Hippocampal formation (tissue), 2 donors: ENCODE measurements at regions not wholly inside any gene's neighbourhood (a gene's known extent, or its start where the extent isn't known, plus 50 kb on each side); places are given as distances from the start of the nearest gene placed in this dataset.

Experiments
- DNase-seq, 2 donors: peaks; one replicate each; lab custom pipeline; 2025; lab: John Stamatoyannopoulos, UW

- DNase-seq: no peak
Measured at GRCh38 chr20:11128721-11129120, 454.9 kb upstream of the JAG1 start.

GRCh38 chr20:11130554-11131166 is 456.9 kb upstream of the JAG1 start:
- no peak for DNase-seq

- DNase-seq: no peak
Measured at GRCh38 chr20:11132819-11133415, 459.1 kb upstream of the JAG1 start.

- no peak for DNase-seq
Measured at GRCh38 chr20:11136691-11137090, 462.9 kb upstream of the JAG1 start.

GRCh38 chr20:11137688-11138087 is 463.9 kb upstream of the JAG1 start:
- DNase-seq: no peak

GRCh38 chr20:11140359-11140758 is 466.6 kb upstream of the JAG1 start:
- no peak for DNase-seq

- no peak for DNase-seq
Measured at GRCh38 chr20:11143481-11143880, 469.7 kb upstream of the JAG1 start.

GRCh38 chr20:11144114-11144950 is 470.5 kb upstream of the JAG1 start:
- DNase-seq: no peak

GRCh38 chr20:11145616-11146015 is 471.8 kb upstream of the JAG1 start:
- DNase-seq: no peak

- DNase-seq: no peak
Measured at GRCh38 chr20:11153819-11154218, 480.0 kb upstream of the JAG1 start.

- DNase-seq: no peak
Measured at GRCh38 chr20:11155156-11155756, 481.5 kb upstream of the JAG1 start.

GRCh38 chr20:11156922-11157321 is 483.1 kb upstream of the JAG1 start:
- no peak for DNase-seq

- DNase-seq: no peak
Measured at GRCh38 chr20:11158146-11158545, 484.3 kb upstream of the JAG1 start.

- DNase-seq: no peak
Measured at GRCh38 chr20:11158589-11158988, 484.8 kb upstream of the JAG1 start.

- peak; percentile 10 to 16 for DNase-seq
Measured at GRCh38 chr20:11159728-11160127, 485.9 kb upstream of the JAG1 start.

GRCh38 chr20:11162026-11162775 is 488.4 kb upstream of the JAG1 start:
- peak in 1 of 2 donors; percentile 4 for DNase-seq

GRCh38 chr20:11165789-11166188 is 492.0 kb upstream of the JAG1 start:
- no peak for DNase-seq

GRCh38 chr20:11166712-11167111 is 492.9 kb upstream of the JAG1 start:
- no peak for DNase-seq

- no peak for DNase-seq
Measured at GRCh38 chr20:11168026-11168425, 494.2 kb upstream of the JAG1 start.

GRCh38 chr20:11170025-11170424 is 496.2 kb upstream of the JAG1 start:
- DNase-seq: no peak

- no peak for DNase-seq
Measured at GRCh38 chr20:11170565-11170964, 496.8 kb upstream of the JAG1 start.

GRCh38 chr20:11172881-11173280 is 499.1 kb upstream of the JAG1 start:
- DNase-seq: no peak
